Activated naive CD8-positive, alpha-beta T cell treated with anti-CD3 and anti-CD28 coated beads for 36 hours (primary cell): ENCODE measurements at regions not wholly inside any gene's neighbourhood (a gene's known extent, or its start where the extent isn't known, plus 50 kb on each side); places are given as distances from the start of the nearest gene placed in this dataset.

ENCODE experiments used
- DNase-seq: peaks from one replicate; pipeline ENCODE4 v3.0.0; 2021
- H3K27ac Mint-ChIP-seq: one replicate; pipeline ENCODE4 v1.8.0; 2022; ENCODE audit warnings: mild to moderate bottlenecking, moderate library complexity, mixed read lengths
- H3K27me3 Mint-ChIP-seq: one replicate; pipeline ENCODE4 v1.8.0; 2022; ENCODE audit warnings: mild to moderate bottlenecking, mixed read lengths
- H3K36me3 Mint-ChIP-seq: one replicate; pipeline ENCODE4 v1.8.0; 2021; ENCODE audit warnings: mild to moderate bottlenecking, mixed read lengths
- H3K4me1 Mint-ChIP-seq: one replicate; pipeline ENCODE4 v1.8.0; 2021; ENCODE audit warnings: mixed read lengths
- H3K4me3 Mint-ChIP-seq: one replicate; pipeline ENCODE4 v1.8.0; 2022; ENCODE audit warnings: mild to moderate bottlenecking, moderate library complexity, mixed read lengths
- H3K9me3 Mint-ChIP-seq: one replicate; pipeline ENCODE4 v1.8.0; 2022; ENCODE audit warnings: mixed read lengths

DNA sequence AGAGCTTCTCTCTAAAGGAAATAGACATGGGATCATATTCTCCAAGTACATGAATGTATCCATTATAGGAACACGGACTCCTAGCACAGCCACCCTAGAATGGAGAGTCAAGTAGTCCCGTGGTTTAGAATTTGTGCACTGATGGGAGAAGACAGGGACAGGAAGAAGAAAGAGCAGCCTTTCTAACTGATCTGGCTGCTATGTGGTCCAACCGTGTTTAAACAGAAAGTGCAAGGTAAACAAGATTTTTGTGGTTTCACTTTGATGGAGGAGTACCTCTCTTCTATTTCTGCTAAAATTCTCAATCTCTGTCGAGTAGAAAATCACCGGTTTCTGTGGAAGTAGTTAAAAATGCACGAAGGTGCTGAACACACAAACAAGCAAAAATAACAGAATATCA lies 171.3 kb downstream of the ST8SIA4 start:
- Mint-ChIP-seq H3K9me3 (no peaks in the 10 kb centered on the region), H3K4me3 (peak overlapping the region; percentile 63), H3K36me3 (no peaks in the 10 kb centered on the region), H3K27ac (peak overlapping the region; percentile 29), H3K4me1 (peaks cover 6% of the 10 kb centered on the region), H3K27me3 (no peaks in the 10 kb centered on the region)
- no peak for DNase-seq

- no peaks in the 10 kb centered on the region for H3K9me3 Mint-ChIP-seq
- H3K4me1 Mint-ChIP-seq = peaks cover 4% of the 10 kb centered on the region
- H3K27ac Mint-ChIP-seq = no peak overlapping the region
- no peaks in the 10 kb centered on the region for H3K36me3 Mint-ChIP-seq
- DNase-seq = no peak
- H3K27me3 Mint-ChIP-seq = no peaks in the 10 kb centered on the region
- no peak overlapping the region for H3K4me3 Mint-ChIP-seq
These were observed 156.4 kb downstream of the ST8SIA4 start for GRCh38 chr5:100746730-100747129.

DNA sequence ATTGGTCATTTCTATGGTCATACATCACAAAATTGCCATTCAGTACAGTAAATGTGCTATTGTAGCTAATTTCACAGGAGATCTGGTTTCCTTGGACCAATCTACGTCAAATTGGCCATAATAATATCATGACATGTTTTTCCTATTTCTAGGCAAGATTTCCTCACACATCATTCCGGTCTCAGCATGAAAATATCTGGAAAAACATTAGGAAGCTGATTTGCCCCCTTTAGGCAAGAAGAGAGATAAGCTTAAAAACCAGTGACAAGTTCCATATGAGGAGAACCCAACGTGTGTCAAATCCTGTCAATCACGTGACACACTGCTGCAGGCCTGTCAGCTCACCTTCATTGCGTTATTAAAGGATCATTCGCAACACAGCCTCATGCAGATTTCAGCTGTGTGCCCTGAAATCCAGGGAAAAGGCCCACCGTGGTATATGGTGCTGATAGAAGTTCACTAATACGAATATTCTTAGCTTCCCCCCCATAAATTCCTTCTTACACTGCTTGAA lies 153.3 kb downstream of the ST8SIA4 start:
- Mint-ChIP-seq H3K27ac (no peak overlapping the region), H3K4me1 (peaks cover 4% of the 10 kb centered on the region), H3K27me3 (no peaks in the 10 kb centered on the region), H3K36me3 (no peaks in the 10 kb centered on the region), H3K9me3 (no peaks in the 10 kb centered on the region), H3K4me3 (no peak overlapping the region)
- DNase-seq = no peak

DNA sequence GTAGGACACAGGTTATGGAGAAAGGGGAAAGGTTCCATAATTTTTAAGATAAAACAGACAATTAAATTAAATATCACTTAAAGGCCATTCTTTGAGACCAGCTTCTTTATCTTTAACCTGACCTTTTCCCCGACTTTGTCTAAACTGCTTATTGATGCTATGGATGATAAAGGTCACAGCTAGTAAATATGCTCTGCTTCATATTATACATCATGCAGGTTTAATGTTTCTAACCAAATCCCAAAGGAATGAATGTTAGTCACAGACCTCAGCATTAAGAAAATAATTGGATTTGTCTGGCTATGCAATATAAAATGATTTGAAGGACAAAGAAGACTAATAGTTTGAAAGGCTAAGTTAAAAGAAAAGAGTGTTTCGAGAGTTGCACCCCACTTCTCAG lies 147.6 kb downstream of the ST8SIA4 start:
- Mint-ChIP-seq H3K36me3 (no peaks in the 10 kb centered on the region), H3K4me3 (no peak overlapping the region), H3K27me3 (no peaks in the 10 kb centered on the region), H3K27ac (no peak overlapping the region), H3K9me3 (no peaks in the 10 kb centered on the region), H3K4me1 (no peaks in the 10 kb centered on the region)
- no peak for DNase-seq
